Embryonic facial prominence (tissue), 1 donor: ENCODE measurements at regions not wholly inside any gene's neighbourhood (a gene's known extent, or its start where the extent isn't known, plus 50 kb on each side); places are given as distances from the start of the nearest gene placed in this dataset.
"Not testable (repeated sequence)": the region's sequence is repeated elsewhere in the genome, so short reads cannot be mapped to it uniquely, and the experiment has no call there.

Experiments
- DNase-seq: peaks from one replicate; pipeline ENCODE4 v3.0.0-alpha.2; 2016; ENCODE audit errors: extremely low spot score

GRCh38 chr17:70434536-70435490 is 265.5 kb downstream of the KCNJ2 start:
- DNase-seq = no peak

GRCh38 chr17:70437656-70438055 is 268.3 kb downstream of the KCNJ2 start:
- DNase-seq = no peak

DNA sequence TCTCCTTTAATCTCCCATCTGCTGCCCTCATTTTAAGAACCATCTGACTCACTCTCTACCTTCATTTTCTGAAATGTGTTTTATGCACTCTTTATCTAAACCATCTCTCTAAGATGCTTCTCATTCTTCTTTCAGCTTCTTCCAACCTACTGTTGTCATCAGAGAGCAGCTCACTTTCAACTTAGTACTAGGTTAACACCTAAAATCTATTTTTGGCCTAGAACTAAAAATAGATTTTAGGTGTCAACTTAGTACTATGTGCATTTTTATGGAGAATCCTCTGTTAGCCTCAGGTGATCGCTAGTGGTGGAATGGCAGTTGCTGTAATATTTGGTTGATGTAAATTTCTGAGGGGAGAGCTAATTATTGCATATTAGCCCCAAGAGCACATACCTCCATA is 277.1 kb downstream of the KCNJ2 start:
- DNase-seq = no peak

GRCh38 chr17:70447588-70447987 is 278.3 kb downstream of the KCNJ2 start:
- no peak for DNase-seq

GRCh38 chr17:70453075-70453474 is 283.7 kb downstream of the KCNJ2 start:
- DNase-seq = not testable (repeated sequence)

DNA sequence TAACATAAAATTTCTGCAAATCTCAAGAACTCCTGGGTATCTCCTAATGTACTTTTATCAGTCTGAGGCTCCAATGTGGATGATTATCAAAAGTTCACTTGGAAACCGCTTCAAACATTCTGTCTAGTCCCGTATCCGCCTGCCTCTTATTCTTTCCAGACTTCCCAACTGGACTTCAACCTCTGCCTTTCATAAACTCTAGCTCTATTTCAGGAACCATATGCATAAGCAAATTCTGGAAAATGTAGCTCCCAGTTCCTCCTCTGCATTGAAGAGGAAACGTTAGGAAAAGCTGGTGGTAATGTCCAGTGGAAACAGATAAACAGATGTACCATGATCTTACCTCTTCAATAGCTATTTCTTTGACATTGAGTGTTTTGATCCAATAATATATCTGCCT is 285.0 kb downstream of the KCNJ2 start:
- DNase-seq = no peak

DNA sequence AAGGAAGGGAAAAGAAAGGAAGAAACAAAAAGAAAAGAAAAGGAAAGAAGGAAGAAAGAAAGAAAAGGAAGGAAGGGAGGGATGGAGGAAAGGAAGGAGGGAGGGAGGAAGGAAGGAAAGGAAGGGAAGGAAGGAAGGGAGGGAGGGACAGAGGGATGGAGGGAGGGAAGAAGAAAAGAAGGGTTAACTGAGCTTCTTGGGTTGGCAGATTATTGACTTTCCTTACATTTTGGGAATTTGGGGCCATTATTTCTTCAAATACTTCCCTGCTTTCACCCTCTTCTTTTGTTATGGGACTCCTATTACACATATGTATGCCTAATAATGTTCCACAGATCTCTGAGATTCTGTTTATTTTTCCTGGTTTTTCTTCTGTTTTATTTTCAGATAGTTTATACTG is 285.6 kb downstream of the KCNJ2 start:
- no peak for DNase-seq

GRCh38 chr17:70464995-70465394 is 295.7 kb downstream of the KCNJ2 start:
- DNase-seq = no peak

DNA sequence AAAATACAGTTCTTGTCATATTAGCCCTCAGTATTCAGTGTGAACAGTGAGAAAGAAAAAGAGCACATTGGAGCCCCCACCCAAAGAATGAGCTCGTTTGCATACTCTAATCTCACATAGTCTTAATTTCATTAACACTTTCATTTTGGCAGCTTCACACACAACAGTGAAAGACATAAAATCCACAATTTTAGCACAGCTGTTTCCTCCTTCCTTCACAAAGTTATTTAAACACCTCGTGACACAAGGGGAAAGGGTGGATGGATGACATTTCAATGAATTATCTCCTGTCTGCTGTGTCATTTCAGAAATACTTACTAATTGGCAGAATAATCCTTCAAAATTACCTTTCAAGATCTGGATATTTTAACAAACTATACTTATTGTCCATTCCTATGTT is 299.3 kb downstream of the KCNJ2 start:
- no peak for DNase-seq

GRCh38 chr17:70473049-70473448 is 303.7 kb downstream of the KCNJ2 start:
- DNase-seq = no peak

- no peak for DNase-seq
These were observed 307.0 kb downstream of the KCNJ2 start for GRCh38 chr17:70476368-70476767.

DNA sequence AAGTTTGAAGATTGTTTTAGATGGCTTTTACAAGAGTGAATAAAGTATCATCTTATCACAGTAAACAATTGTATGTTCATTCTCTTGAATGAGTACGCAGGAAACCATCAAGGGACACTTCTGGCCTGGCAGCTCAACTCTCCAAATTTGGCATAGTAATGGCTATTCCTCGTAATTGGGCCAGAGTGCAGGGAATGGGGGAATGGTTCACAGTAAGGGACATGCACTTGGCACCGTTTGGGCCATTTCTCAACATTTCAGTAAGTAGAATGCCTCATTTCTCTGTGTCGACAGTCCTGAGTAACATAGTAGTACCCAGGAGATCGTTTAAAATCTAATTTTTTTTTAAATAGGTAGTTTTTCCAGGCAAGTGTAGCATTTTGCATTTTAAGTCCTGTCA is 309.6 kb downstream of the KCNJ2 start:
- DNase-seq = no peak

- DNase-seq = no peak
These were observed 310.4 kb downstream of the KCNJ2 start for GRCh38 chr17:70479779-70480178.

DNA sequence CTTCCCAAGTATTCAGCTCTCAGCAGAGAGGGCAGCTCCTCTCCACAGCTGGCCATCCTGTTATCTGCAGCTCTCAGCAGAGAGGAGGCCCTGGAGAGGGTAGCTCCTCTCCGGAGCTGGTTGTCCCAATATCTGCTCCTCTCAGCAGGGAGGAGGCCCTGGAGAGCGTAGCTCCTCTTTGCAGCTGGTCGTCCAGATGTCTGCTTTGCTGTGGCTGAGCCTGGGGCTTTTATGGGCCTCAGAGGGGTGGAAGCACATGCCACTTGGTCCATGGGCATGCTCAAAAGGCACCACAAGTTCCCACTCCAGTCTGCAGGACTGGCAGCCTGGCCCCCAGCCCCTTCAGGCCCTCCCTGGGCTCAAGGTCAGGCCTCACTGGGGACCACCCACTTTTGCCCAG is 314.3 kb downstream of the KCNJ2 start:
- no peak for DNase-seq

- no peak for DNase-seq
These were observed 314.7 kb downstream of the KCNJ2 start for GRCh38 chr17:70484050-70484449.

DNA sequence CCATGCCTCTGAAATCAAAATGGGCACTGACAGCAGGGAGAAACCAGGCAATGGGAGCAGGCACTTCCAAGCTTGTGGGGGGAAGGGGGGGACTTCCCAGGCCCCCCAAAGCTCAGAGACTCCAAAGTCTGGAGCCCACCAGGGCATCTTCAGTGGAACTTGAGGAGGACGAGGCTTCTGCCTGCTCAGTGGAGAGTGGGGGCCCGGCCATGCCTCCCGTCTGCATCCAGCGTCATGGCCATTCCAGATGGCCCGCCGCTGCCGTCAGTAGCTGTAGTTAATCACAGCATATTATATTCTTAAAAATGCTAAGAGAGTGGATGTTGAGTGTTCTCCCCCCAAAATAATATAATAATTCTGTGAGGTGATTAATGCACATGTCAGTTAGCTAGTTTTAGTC is 315.2 kb downstream of the KCNJ2 start:
- DNase-seq = no peak

- DNase-seq = no peak
These were observed 323.0 kb downstream of the KCNJ2 start for GRCh38 chr17:70492368-70492767.

GRCh38 chr17:70493277-70493874 is 324.0 kb downstream of the KCNJ2 start:
- DNase-seq = no peak

DNA sequence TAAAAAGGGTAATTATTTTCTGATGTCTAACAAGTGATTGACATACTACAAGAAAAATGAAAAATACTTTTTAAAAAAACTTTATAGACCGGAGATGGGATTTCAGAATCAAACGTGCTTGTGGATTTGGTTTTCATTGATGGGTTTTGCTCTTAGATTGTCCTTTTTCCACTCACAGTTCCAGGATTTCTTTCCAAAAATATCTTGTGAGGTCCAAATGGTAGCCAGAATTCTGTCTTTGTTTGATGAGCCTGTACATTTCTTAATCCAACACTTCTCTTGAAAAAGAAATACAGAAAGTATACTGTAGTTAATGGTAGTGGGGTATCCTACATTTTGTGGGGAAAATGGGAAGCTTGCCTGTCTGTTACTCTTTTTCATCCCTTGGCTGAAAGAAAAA is 329.3 kb downstream of the KCNJ2 start:
- DNase-seq = no peak

DNA sequence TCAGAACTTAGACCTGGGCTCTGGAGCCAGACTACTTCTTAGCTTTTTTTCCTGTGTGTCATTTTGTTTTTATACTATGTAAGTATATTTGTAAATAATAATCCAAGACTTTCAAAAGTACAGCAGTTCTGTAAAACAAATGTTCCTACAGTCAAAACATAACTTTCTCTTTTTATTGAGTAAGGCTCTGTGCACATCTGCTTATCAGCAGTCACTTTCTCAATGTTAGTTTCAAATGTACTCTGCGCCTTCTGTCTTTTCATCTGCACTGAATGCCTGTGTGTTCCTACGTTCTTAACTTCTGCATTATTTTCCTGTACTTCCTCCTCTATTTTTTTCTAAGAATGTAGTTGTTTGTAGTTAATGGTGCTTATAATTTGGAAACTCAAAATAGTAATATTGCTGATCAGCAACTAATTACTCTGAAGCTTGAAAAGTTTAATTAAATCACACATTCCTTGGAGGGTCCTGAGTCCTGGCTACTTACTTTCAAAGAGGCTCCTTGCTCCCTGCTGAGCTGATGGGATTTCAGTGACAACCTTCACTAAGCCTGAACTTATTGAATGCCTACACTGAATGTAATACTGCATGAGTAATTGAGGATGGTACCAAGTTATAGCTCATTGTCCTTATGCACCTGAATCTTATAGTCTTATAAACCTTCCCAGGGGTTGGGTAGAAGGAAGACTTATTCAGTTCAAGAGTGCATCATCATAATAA is 329.9 kb downstream of the KCNJ2 start:
- no peak for DNase-seq

GRCh38 chr17:70503449-70503848 is 334.1 kb downstream of the KCNJ2 start:
- DNase-seq = no peak

- DNase-seq = no peak
These were observed 341.0 kb downstream of the KCNJ2 start for GRCh38 chr17:70510288-70510687.

GRCh38 chr17:70517816-70518215 is 348.5 kb downstream of the KCNJ2 start:
- DNase-seq = no peak
